SK-N-SH (cell line): ENCODE measurements at regions not wholly inside any gene's neighbourhood (a gene's known extent, or its start where the extent isn't known, plus 50 kb on each side); places are given as distances from the start of the nearest gene placed in this dataset.

Experiments
- CTCF ChIA-PET: fragments of 300-600, 350-600 bp; formaldehyde crosslinking; extraction: SDS; loops from one replicate; lab custom pipeline; 2021; lab: Yijun Ruan, JAX
- POLR2A ChIA-PET: fragments of 350-600 bp; sonication (Branson Sonifier 250); formaldehyde crosslinking; extraction: SDS; loops from one replicate; lab custom pipeline; 2020; ENCODE audit warnings: antibody characterized with exemption, inconsistent platforms; lab: Yijun Ruan, JAX
- DNase-seq: peaks from one replicate; pipeline ENCODE4 v3.0.0; 2012
- H2AFZ ChIP-seq: fragments of 200-600 bp; sonication (generic); 2 replicates; pipeline ENCODE4 v1.8.1; 2016; ENCODE audit warnings: antibody characterized with exemption, mild to moderate bottlenecking, low read depth
- H3F3A ChIP-seq: fragments of 200-600 bp; sonication (generic); replicated peaks from 2 replicates; pipeline ENCODE3; 2016; ENCODE audit warnings: antibody characterized with exemption, mild to moderate bottlenecking; ENCODE audit not compliant: insufficient read depth
- H3K27ac ChIP-seq, 2 experiments: fragments of 200-500 bp in 1 of 2; fragments of 200-600 bp in 1 of 2; sonication (Bioruptor generic) in 1 of 2; sonication (generic), shearing (Covaris generic) in 1 of 2; 2 replicates each; pipeline versions ENCODE4 v1.5.1 to v1.6.1; 2014 to 2016; ENCODE audit warnings: low read depth in 2 of 2, inconsistent platforms in 1 of 2, low read length in 1 of 2, mild to moderate bottlenecking in 1 of 2, mixed read lengths in 1 of 2
- H3K27me3 ChIP-seq: fragments of 200-600 bp; sonication (generic), shearing (Covaris generic); 2 replicates; pipeline ENCODE4 v1.6.1; 2016; ENCODE audit warnings: mixed run types; ENCODE audit not compliant: insufficient read depth
- H3K36me3 ChIP-seq, 2 experiments: fragments of 200-500 bp in 1 of 2; fragments of 200-600 bp in 1 of 2; sonication (Bioruptor generic) in 1 of 2; sonication (generic) in 1 of 2; replicated peaks in 1 of 2; 2 replicates each; pipeline versions ENCODE3 to v1.5.1; 2014 to 2016; ENCODE audit warnings: low read length in 1 of 2, mild to moderate bottlenecking in 1 of 2; ENCODE audit not compliant: insufficient read depth in 2 of 2, control insufficient read depth in 1 of 2
- H3K4me1 ChIP-seq, 2 experiments: fragments of 200-500 bp in 1 of 2; fragments of 200-600 bp in 1 of 2; sonication (Bioruptor generic) in 1 of 2; sonication (generic), shearing (Covaris generic) in 1 of 2; 2 replicates each; pipeline versions ENCODE4 v1.5.1 to v1.6.1; 2014 to 2016; ENCODE audit warnings: low read depth in 1 of 2, low read length in 1 of 2, mixed run types in 1 of 2; ENCODE audit not compliant: insufficient read depth in 2 of 2, control insufficient read depth in 1 of 2
- H3K4me2 ChIP-seq: fragments of 200-600 bp; sonication (generic), shearing (Covaris generic); 2 replicates; pipeline ENCODE4 v1.6.1; 2017; ENCODE audit warnings: mixed run types
- H3K4me3 ChIP-seq, 2 experiments: fragments of 200-500 bp in 1 of 2; fragments of 200-600 bp in 1 of 2; sonication (Bioruptor generic) in 1 of 2; sonication (generic), shearing (Covaris generic) in 1 of 2; 2 replicates each; pipeline versions ENCODE4 v1.5.1 to v1.8.1; 2014 to 2016; ENCODE audit warnings: low read depth in 2 of 2, inconsistent platforms in 1 of 2, low read length in 1 of 2, mild to moderate bottlenecking in 1 of 2, mixed read lengths in 1 of 2, moderate library complexity in 1 of 2
- H3K79me2 ChIP-seq: fragments of 200-600 bp; sonication (generic); 2 replicates; pipeline ENCODE4 v1.8.1; 2017; ENCODE audit warnings: mild to moderate bottlenecking; ENCODE audit not compliant: insufficient read depth
- H3K9ac ChIP-seq: fragments of 200-600 bp; sonication (generic); 2 replicates; pipeline ENCODE4 v1.6.1; 2017; ENCODE audit warnings: mixed run types
- H3K9me2 ChIP-seq: fragments of 200-600 bp; sonication (generic); 2 replicates; pipeline ENCODE4 v1.6.1; 2017; ENCODE audit warnings: mixed run types
- H3K9me3 ChIP-seq: fragments of 200-600 bp; sonication (generic); 2 replicates; pipeline ENCODE4 v1.6.1; 2017; ENCODE audit warnings: mixed run types, mild to moderate bottlenecking, moderate library complexity
- H4K20me1 ChIP-seq: fragments of 200-600 bp; sonication (generic); 2 replicates; pipeline ENCODE4 v1.6.1; 2017; ENCODE audit warnings: mild to moderate bottlenecking, mixed run types; ENCODE audit not compliant: insufficient read depth
- EZH2phosphoT487 ChIP-seq: fragments of 200-600 bp; sonication (generic); IDR thresholded peaks from 2 replicates; pipeline ENCODE4 v1.6.1; 2017; ENCODE audit warnings: low read depth, mixed run types, mild to moderate bottlenecking, antibody characterized with exemption, moderate library complexity, borderline replicate concordance
- FOSL2 ChIP-seq: IDR thresholded peaks from 2 replicates; pipeline ENCODE4 v1.4.0; 2012; ENCODE audit warnings: low read depth, mild to moderate bottlenecking, moderate library complexity, borderline replicate concordance
- FOXJ3 ChIP-seq: sonication (generic); formaldehyde crosslinking; IDR thresholded peaks from 2 replicates; pipeline ENCODE4 v1.5.1; 2020; ENCODE audit warnings: mild to moderate bottlenecking, missing genetic modification reagents
- IRF3 ChIP-seq: fragments of 150-350 bp; IDR thresholded peaks from 2 replicates; pipeline ENCODE4 v1.6.1; 2016; ENCODE audit warnings: mild to moderate bottlenecking, low read depth, low read length
- MXI1 ChIP-seq: IDR thresholded peaks from 2 replicates; pipeline ENCODE4 v1.6.1; 2012; ENCODE audit warnings: mild to moderate bottlenecking, low read depth, low read length, improper control_type of control experiment
- PBX3 ChIP-seq: IDR thresholded peaks from 2 replicates; pipeline ENCODE4; 2012
- RAD21 ChIP-seq: IDR thresholded peaks from 2 replicates; pipeline ENCODE4 v1.6.1; 2012; ENCODE audit warnings: mild to moderate bottlenecking, low read length
- RCOR1 ChIP-seq: fragments of 150-350 bp; IDR thresholded peaks from 2 replicates; pipeline ENCODE4 v1.6.1; 2017; ENCODE audit warnings: antibody characterized with exemption, low read length
- RXRA ChIP-seq: IDR thresholded peaks from 2 replicates; pipeline ENCODE4 v1.4.0; 2012; ENCODE audit warnings: low read depth, mild to moderate bottlenecking, borderline replicate concordance
- TAF1 ChIP-seq: IDR thresholded peaks from 2 replicates; pipeline ENCODE4 v1.6.1; 2012; ENCODE audit warnings: low read depth, mild to moderate bottlenecking, low read length, moderate library complexity, borderline replicate concordance
- TCF12 ChIP-seq: IDR thresholded peaks from 2 replicates; pipeline ENCODE4 v1.4.0; 2012
- USF2 ChIP-seq: fragments of 150-350 bp; IDR thresholded peaks from 2 replicates; pipeline ENCODE4 v1.6.1; 2017; ENCODE audit warnings: antibody characterized with exemption, low read length, low read depth, borderline replicate concordance
- WGBS: methylation state at CpG from one replicate; pipeline ENCODE4 v1.1.6; 2017; ENCODE audit warnings: low lambda C conversion rate; 5-methylcytosine and 5-hydroxymethylcytosine counted together

GRCh38 chr4:187767158-187767557 lies 228.4 kb upstream of the ZFP42 start:
- H4K20me1 ChIP-seq = no peaks in the 10 kb centered on the region
- no peak overlapping the region for H2AFZ ChIP-seq
- no peaks in the 10 kb centered on the region for H3K79me2 ChIP-seq
- no peaks in the 10 kb centered on the region for H3K27me3 ChIP-seq
- H3K4me1 ChIP-seq = no peaks in the 10 kb centered on the region
- H3K9me3 ChIP-seq = no peaks in the 10 kb centered on the region
- H3F3A ChIP-seq = no peaks in the 10 kb centered on the region
- H3K27ac ChIP-seq = no peak overlapping the region
- no peaks in the 10 kb centered on the region for H3K36me3 ChIP-seq
- no peak overlapping the region for H3K9ac ChIP-seq
- CTCF ChIA-PET = no interaction called here
- H3K4me2 ChIP-seq = no peak overlapping the region
- POLR2A ChIA-PET = no interaction called here
- H3K4me3 ChIP-seq = no peak overlapping the region
- 21% methylated on average over 3 of the region's 3 CpGs for WGBS
- no peak for TF ChIP-seq RCOR1
- no peak for TF ChIP-seq USF2
- no peak for TF ChIP-seq FOSL2
- no peak for TF ChIP-seq PBX3
- TF ChIP-seq IRF3 = no peak
- no peak for TF ChIP-seq RAD21
- no peaks in the 10 kb centered on the region for H3K9me2 ChIP-seq
- DNase-seq = no peak

- no peak overlapping the region for H3K4me3 ChIP-seq
- H3K27me3 ChIP-seq = no peaks in the 10 kb centered on the region
- no peaks in the 10 kb centered on the region for H3F3A ChIP-seq
- no peaks in the 10 kb centered on the region for H3K4me1 ChIP-seq
- H2AFZ ChIP-seq = no peak overlapping the region
- H3K36me3 ChIP-seq = no peaks in the 10 kb centered on the region
- DNase-seq = no peak
- ChIA-PET POLR2A (no interaction called here), CTCF (no interaction called here)
- no peak overlapping the region for H3K27ac ChIP-seq
- H3K4me2 ChIP-seq = no peak overlapping the region
- no peak overlapping the region for H3K9ac ChIP-seq
- H4K20me1 ChIP-seq = no peaks in the 10 kb centered on the region
- no peaks in the 10 kb centered on the region for H3K9me2 ChIP-seq
- no peaks in the 10 kb centered on the region for H3K9me3 ChIP-seq
- TF ChIP-seq TCF12 = no peak
- TF ChIP-seq FOXJ3 = no peak
- TF ChIP-seq, all 33 proteins: peak for 0
- H3K79me2 ChIP-seq = no peaks in the 10 kb centered on the region
Observed at GRCh38 chr4:187767687-187768086, 227.9 kb upstream of the ZFP42 start.

- H3K4me2 ChIP-seq = no peak overlapping the region
- TF ChIP-seq RXRA (no peak), MXI1 (no peak), EZH2phosphoT487 (no peak), TAF1 (no peak)
- no peaks in the 10 kb centered on the region for H3F3A ChIP-seq
- ChIA-PET POLR2A (no interaction called here), CTCF (no interaction called here)
- no peak overlapping the region for H2AFZ ChIP-seq
- no peaks in the 10 kb centered on the region for H3K36me3 ChIP-seq
- DNase-seq = no peak
- no peaks in the 10 kb centered on the region for H3K9me2 ChIP-seq
- no peak overlapping the region for H3K9ac ChIP-seq
- no peaks in the 10 kb centered on the region for H4K20me1 ChIP-seq
- no peaks in the 10 kb centered on the region for H3K79me2 ChIP-seq
- H3K27me3 ChIP-seq = no peaks in the 10 kb centered on the region
- no peaks in the 10 kb centered on the region for H3K4me1 ChIP-seq
- WGBS = 41% methylated on average over 8 of the region's 8 CpGs
- H3K27ac ChIP-seq = no peak overlapping the region
- H3K4me3 ChIP-seq = no peak overlapping the region
- no peaks in the 10 kb centered on the region; the same call in 1 of the 2 replicates for H3K9me3 ChIP-seq
Observed at GRCh38 chr4:187770345-187770744, 225.2 kb upstream of the ZFP42 start.
